ENCODE measurements at regions not wholly inside any gene's neighbourhood (a gene's known extent, or its start where the extent isn't known, plus 50 kb on each side); places are given as distances from the start of the nearest gene placed in this dataset.

DNA sequence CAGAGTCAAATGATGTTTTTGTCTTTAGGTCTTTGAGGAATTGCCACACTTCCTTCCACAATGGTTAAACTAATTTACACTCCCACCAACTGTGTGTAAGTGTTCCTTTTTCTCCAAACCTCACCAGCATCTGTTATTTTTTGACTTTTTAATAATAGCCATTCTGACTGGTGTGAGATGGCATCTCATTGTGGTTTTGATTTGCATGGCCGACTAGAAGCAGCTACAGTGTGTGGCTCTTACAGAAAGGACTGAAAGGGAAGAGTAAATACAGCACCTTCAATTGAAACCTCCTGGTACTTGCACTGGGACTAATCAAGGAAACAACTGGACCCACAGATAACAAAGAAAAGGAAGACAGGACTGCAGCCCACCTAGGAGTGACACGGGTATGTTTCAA lies 668.0 kb upstream of the RGS18 start:
- no peak for TF ChIP-seq ZFY (CRISPR knock-in tag; IDR thresholded peaks at IDR 0.05)
- no peak for TF ChIP-seq ZNF18 (CRISPR knock-in tag; IDR thresholded peaks at IDR 0.05; ENCODE audit: insufficient replicate concordance)
- TF ChIP-seq NR2F6 (IDR thresholded peaks at IDR 0.05), result no peak
- TF ChIP-seq NR2F6 (CRISPR knock-in tag; IDR thresholded peaks at IDR 0.05), result no peak
- no peak for TF ChIP-seq ZNF781 (CRISPR knock-in tag; IDR thresholded peaks at IDR 0.05; ENCODE audit: borderline replicate concordance, not compliant biosample characterization)
- TF ChIP-seq NBN (conservative IDR thresholded peaks at IDR 0.05), result no peak
- TF ChIP-seq ZNF343 (CRISPR knock-in tag; IDR thresholded peaks at IDR 0.05), result no peak
- no peak for TF ChIP-seq MBD4 (IDR thresholded peaks at IDR 0.05; ENCODE audit: borderline replicate concordance, low read length)
- TF ChIP-seq, protein P1, sequence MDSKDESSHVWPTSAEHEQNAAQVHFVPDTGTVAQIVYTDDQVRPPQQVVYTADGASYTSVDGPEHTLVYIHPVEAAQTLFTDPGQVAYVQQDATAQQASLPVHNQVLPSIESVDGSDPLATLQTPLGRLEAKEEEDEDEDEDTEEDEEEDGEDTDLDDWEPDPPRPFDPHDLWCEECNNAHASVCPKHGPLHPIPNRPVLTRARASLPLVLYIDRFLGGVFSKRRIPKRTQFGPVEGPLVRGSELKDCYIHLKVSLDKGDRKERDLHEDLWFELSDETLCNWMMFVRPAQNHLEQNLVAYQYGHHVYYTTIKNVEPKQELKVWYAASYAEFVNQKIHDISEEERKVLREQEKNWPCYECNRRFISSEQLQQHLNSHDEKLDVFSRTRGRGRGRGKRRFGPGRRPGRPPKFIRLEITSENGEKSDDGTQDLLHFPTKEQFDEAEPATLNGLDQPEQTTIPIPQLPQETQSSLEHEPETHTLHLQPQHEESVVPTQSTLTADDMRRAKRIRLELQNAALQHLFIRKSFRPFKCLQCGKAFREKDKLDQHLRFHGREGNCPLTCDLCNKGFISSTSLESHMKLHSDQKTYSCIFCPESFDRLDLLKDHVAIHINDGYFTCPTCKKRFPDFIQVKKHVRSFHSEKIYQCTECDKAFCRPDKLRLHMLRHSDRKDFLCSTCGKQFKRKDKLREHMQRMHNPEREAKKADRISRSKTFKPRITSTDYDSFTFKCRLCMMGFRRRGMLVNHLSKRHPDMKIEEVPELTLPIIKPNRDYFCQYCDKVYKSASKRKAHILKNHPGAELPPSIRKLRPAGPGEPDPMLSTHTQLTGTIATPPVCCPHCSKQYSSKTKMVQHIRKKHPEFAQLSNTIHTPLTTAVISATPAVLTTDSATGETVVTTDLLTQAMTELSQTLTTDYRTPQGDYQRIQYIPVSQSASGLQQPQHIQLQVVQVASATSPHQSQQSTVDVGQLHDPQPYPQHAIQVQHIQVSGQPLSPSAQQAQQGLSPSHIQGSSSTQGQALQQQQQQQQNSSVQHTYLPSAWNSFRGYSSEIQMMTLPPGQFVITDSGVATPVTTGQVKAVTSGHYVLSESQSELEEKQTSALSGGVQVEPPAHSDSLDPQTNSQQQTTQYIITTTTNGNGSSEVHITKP (CRISPR knock-in tag; IDR thresholded peaks at IDR 0.05; ENCODE audit: low read depth), result no peak
- in situ Hi-C loops (cut with HindIII; ENCODE audit: extremely low pct_ligation_motif_present, low pct_unique_long_range_greater_than_20kb), result no loop called here
- no TSS peak for BruUV-seq (replicated peaks)
- Histone ChIP-seq H3K9me3 (ENCODE audit: low read length) (no peaks in the 10 kb centered on the region), H3K4me3 (replicated peaks in 1 of 3; ENCODE audit: insufficient read depth in 1 of 3, low read depth in 2 of 3, low read length in 3 of 3) (no peak overlapping the region), H3K36me3 (replicated peaks in 1 of 2; ENCODE audit: control insufficient read depth in 1 of 2, insufficient read depth in 2 of 2, low read length in 2 of 2) (no peaks in the 10 kb centered on the region), H3K27me3 (ENCODE audit: control insufficient read depth in 1 of 2, insufficient read depth in 2 of 2, low read length in 2 of 2) (no peaks in the 10 kb centered on the region; a peak in 1 of 5 replicates), H3K4me2 (ENCODE audit: low read depth, low read length) (no peak overlapping the region), H3K79me2 (ENCODE audit: insufficient read depth, low read length) (no peaks in the 10 kb centered on the region), H3K27ac (ENCODE audit: extremely low read length, insufficient read depth, low read length) (no peak overlapping the region), H4K20me1 (ENCODE audit: insufficient read depth, low read length) (no peaks in the 10 kb centered on the region), H3K4me1 (ENCODE audit: insufficient read depth, low read length) (no peaks in the 10 kb centered on the region), H3K9ac (ENCODE audit: insufficient read depth, low read depth, low read length) (no peak overlapping the region), H2AFZ (ENCODE audit: low read length) (no peak overlapping the region)
- no peak for DNase-seq (ENCODE audit: low spot score)
- FAIRE-seq, result no peak
- intact Hi-C loops (cut with micrococcal nuclease; ENCODE audit: unreplicated experiment), result no loop called here
- CTCF ChIA-PET (ENCODE audit: low intra/inter-chr PET ratio, low total read pairs), result no interaction called here
- WGBS (ENCODE audit: low lambda C conversion rate), result 0% methylated on average over 2 of the region's 2 CpGs
- POLR2A ChIA-PET, result no interaction called here
- ATAC-seq, result no peak

Data from HepG2 (cell line).